HG03159 (cell line): ENCODE measurements at regions not wholly inside any gene's neighbourhood (a gene's known extent, or its start where the extent isn't known, plus 50 kb on each side); places are given as distances from the start of the nearest gene placed in this dataset.

Source experiments
- ATAC-seq: cut with Tn5 transposase; IDR thresholded peaks from one replicate; pipeline ENCODE4 v1.9.1; 2021; ENCODE audit warnings: mild to moderate bottlenecking, moderate library complexity; ENCODE audit not compliant: unreplicated experiment

GRCh38 chr4:64614276-64614675 is 205.0 kb upstream of the TECRL start:
- no peak for ATAC-seq

- ATAC-seq: no peak
Observed at GRCh38 chr4:64613046-64613445, 203.8 kb upstream of the TECRL start.

- ATAC-seq: no peak
Observed at GRCh38 chr4:64598066-64598465, 188.8 kb upstream of the TECRL start.

GRCh38 chr4:64594723-64595122 is 185.5 kb upstream of the TECRL start:
- no peak for ATAC-seq

GRCh38 chr4:64588507-64588906 is 179.3 kb upstream of the TECRL start:
- no peak for ATAC-seq

GRCh38 chr4:64584981-64585557 is 175.8 kb upstream of the TECRL start:
- ATAC-seq: peak; percentile 74

GRCh38 chr4:64584125-64584524 is 174.9 kb upstream of the TECRL start:
- ATAC-seq: no peak

- ATAC-seq: no peak
Observed at GRCh38 chr4:64582492-64582891, 173.2 kb upstream of the TECRL start.

- ATAC-seq: no peak
Observed at GRCh38 chr4:64581422-64581821, 172.2 kb upstream of the TECRL start.

- ATAC-seq: no peak
Observed at GRCh38 chr4:64564126-64564525, 154.9 kb upstream of the TECRL start.

- no peak for ATAC-seq
Observed at GRCh38 chr4:64559571-64559970, 150.3 kb upstream of the TECRL start.

GRCh38 chr4:64551125-64551524 is 141.9 kb upstream of the TECRL start:
- ATAC-seq: no peak

GRCh38 chr4:64545593-64545992 is 136.3 kb upstream of the TECRL start:
- no peak for ATAC-seq

GRCh38 chr4:64539234-64539849 is 130.1 kb upstream of the TECRL start:
- peak; percentile 98 for ATAC-seq

- no peak for ATAC-seq
Observed at GRCh38 chr4:64538219-64538618, 129.0 kb upstream of the TECRL start.

GRCh38 chr4:64533637-64534036 is 124.4 kb upstream of the TECRL start:
- ATAC-seq: no peak

GRCh38 chr4:64533159-64533558 is 123.9 kb upstream of the TECRL start:
- no peak for ATAC-seq

GRCh38 chr4:64520421-64520820 is 111.2 kb upstream of the TECRL start:
- ATAC-seq: no peak

GRCh38 chr4:64518600-64518999 is 109.3 kb upstream of the TECRL start:
- no peak for ATAC-seq

- no peak for ATAC-seq
Observed at GRCh38 chr4:64516176-64516575, 106.9 kb upstream of the TECRL start.

- no peak for ATAC-seq
Observed at GRCh38 chr4:64508089-64508488, 98.8 kb upstream of the TECRL start.

- ATAC-seq: no peak
Observed at GRCh38 chr4:64503945-64504675, 94.9 kb upstream of the TECRL start.
